ENCODE measurements at regions not wholly inside any gene's neighbourhood (a gene's known extent, or its start where the extent isn't known, plus 50 kb on each side); places are given as distances from the start of the nearest gene placed in this dataset.

DNA sequence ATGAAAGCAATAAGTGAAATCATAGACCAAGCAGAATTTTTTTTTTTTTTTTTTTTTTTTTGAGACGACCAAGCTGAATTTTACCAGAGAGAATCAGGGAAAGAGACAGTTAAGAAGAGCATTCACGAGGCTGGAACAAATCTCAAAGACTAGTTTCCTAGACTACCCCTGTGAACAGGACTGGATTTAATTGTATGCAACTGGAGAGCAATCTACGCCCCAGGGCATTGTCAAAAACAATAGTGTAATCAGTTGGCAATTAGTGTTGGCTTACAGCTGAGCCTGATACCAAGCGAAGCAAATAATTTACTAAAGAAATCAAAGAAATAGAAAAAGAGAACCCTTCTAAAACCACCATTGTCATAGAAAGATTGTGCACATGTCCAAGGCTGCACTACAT is 232.9 kb upstream of the CPNE8 start:
- no peak for DNase-seq (ENCODE audit: low read depth)
- TF ChIP-seq, protein P1, sequence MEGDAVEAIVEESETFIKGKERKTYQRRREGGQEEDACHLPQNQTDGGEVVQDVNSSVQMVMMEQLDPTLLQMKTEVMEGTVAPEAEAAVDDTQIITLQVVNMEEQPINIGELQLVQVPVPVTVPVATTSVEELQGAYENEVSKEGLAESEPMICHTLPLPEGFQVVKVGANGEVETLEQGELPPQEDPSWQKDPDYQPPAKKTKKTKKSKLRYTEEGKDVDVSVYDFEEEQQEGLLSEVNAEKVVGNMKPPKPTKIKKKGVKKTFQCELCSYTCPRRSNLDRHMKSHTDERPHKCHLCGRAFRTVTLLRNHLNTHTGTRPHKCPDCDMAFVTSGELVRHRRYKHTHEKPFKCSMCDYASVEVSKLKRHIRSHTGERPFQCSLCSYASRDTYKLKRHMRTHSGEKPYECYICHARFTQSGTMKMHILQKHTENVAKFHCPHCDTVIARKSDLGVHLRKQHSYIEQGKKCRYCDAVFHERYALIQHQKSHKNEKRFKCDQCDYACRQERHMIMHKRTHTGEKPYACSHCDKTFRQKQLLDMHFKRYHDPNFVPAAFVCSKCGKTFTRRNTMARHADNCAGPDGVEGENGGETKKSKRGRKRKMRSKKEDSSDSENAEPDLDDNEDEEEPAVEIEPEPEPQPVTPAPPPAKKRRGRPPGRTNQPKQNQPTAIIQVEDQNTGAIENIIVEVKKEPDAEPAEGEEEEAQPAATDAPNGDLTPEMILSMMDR (conservative IDR thresholded peaks at IDR 0.05; ENCODE audit: low read depth, low read length): no peak
- H3K4me3 ChIP-seq (ENCODE audit: low read length): no peak overlapping the region

DNA sequence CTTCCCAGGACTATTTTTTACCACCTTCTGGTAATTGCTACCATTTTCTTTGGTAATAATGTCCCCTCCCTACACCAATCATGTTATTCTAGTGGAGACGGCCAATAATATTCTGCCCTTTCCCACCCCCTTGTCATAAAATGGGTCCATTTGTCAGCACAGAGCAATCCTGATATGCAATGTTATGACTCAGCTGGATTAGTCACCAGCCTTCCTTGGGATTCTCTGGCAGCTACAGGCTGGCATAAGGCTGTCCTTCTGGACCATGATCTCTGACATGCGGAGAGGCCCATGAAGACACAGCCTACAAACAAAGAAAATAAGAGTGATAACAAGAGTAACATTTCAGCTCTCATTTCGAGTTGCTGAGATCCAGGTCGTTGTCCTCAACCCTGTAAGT is 222.0 kb upstream of the CPNE8 start:
- peak; percentile 22 for DNase-seq (ENCODE audit: low read depth)
- H3K4me3 ChIP-seq (ENCODE audit: low read length): no peak overlapping the region
- TF ChIP-seq, protein P1 (conservative IDR thresholded peaks at IDR 0.05; ENCODE audit: low read depth, low read length): no peak

DNA sequence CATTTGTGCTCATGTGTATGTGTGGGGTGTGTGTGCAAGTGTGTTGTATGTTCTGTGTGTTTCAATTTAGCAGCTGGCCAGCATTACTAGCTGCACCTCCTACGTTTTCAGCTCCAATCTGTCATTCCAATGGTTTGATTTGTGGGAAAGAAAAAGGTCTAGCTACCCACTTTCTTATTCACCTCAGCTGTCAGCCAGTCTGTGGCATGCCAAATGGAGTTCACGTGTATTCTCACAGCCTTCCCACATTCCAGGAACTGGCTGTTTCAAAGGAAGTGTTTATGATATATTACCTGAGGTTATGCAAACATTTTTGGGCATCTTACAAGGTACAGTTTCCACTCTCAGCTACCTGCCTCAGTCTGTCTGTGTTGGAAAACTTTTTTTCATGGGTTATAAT is 220.2 kb upstream of the CPNE8 start:
- no peak for DNase-seq (ENCODE audit: low read depth)
- TF ChIP-seq, protein P1 (conservative IDR thresholded peaks at IDR 0.05; ENCODE audit: low read depth, low read length): no peak
- H3K4me3 ChIP-seq (ENCODE audit: low read length): no peak overlapping the region

DNA sequence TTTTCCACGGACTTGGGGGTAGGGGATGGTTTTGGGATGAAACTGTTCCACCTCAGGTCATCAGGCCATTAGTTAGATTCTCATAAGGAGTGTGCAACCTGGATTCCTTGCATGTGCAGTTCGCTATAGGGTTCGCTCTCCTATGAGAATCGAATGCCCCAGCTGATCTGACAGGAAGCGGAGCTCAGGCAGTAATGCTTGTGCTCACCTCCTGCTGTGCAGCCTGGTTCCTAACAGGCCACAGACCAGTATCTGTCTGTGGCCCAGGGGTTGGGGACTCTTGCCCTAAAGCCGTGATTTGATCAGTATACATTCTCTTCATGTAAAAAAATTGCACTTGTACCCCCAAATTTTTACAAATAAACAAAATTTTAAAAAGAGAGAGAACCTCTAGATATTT is 219.4 kb upstream of the CPNE8 start:
- DNase-seq (ENCODE audit: low read depth): no peak
- H3K4me3 ChIP-seq (ENCODE audit: low read length): no peak overlapping the region
- TF ChIP-seq, protein P1 (conservative IDR thresholded peaks at IDR 0.05; ENCODE audit: low read depth, low read length): no peak

DNA sequence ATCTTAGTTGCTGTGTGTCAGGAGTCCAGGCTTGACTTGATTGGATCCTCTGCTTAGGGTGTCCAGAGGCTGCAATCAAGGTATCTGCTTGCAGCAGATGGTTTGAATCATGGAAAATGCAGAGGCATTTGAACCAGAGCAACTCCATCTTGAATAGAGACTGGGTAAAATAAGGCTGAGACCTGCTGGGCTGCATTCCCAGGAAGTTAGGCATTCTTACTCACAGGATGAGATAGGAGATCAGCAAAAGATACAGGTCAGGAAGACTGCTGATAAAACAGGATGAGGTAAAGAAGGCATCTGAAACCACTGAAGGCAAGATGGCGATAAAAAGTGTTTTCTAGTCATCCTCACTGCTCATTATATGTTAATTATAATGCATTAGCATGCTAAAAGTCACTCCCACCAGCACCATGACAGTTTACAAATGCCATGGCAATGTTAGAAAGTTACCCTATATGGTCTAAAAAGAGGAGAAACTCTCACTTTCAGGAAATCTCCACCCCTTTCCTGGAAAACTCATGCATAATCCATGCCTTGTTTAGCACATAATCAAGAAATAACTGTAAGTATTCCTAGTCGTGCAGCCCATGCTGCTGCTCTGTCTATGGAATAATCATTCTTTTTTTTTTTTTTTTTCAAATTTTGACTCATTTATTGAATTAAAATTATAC is 218.3 kb upstream of the CPNE8 start:
- TF ChIP-seq, protein P1 (conservative IDR thresholded peaks at IDR 0.05; ENCODE audit: low read depth, low read length): no peak
- H3K4me3 ChIP-seq (ENCODE audit: low read length): no peak overlapping the region
- no peak for DNase-seq (ENCODE audit: low read depth)

DNA sequence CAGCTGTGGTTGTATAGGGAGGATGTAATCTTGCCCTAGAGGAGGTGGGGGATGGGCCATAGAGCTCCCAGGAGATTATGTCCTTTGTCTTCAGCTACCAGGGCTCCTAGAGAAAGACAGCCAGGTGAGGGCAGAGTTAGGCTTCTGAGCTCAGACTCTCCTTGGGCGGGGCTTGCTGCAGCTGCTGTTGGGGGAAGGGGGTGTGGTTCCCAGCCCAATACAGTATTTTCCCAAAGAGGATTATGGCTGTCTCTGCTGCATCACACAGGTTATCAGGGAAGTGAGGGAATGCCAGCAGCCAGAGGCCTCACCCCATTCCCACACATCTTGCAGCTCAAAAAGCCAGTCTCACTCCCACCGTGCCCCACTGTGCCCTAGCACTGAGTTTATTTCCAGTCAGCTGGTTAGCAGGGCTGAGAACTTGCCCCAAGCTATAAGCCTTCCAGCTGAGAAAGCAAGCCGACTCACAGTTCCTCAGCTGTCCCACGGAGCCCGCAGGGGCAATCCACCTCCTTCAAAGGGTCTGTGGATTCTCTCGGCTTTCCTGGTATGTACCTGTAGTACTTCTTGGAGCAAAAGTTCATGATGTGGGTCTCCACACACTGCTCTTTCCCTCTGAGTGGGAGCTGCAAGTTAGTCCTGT is 217.3 kb upstream of the CPNE8 start:
- TF ChIP-seq, protein P1 (conservative IDR thresholded peaks at IDR 0.05; ENCODE audit: low read depth, low read length): no peak
- DNase-seq (ENCODE audit: low read depth): peak; percentile 18
- H3K4me3 ChIP-seq (ENCODE audit: low read length): no peak overlapping the region

DNA sequence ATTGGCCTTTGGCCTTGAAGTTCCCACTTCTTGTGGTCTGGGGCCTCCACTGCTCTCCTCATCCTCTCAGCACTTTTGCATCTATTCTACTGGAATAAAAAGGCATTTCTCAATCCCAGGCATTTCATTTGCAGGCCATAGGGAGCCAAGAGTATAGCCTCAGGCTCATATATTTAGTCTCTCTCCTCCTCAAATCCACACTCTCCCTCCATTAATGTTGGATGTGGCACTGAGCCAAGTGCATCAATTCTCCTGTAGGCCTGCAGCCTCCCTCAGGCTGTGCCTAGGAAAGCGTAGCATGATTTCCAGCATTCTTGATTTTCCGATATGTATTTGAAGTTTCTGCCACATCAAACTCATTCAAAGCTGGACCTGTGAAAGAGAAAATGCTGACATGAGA is 211.5 kb upstream of the CPNE8 start:
- no peak overlapping the region for H3K4me3 ChIP-seq (ENCODE audit: low read length)
- DNase-seq (ENCODE audit: low read depth): no peak
- TF ChIP-seq, protein P1 (conservative IDR thresholded peaks at IDR 0.05; ENCODE audit: low read depth, low read length): no peak

All from retinal pigment epithelial cell (primary cell).